ENCODE measurements at regions not wholly inside any gene's neighbourhood (a gene's known extent, or its start where the extent isn't known, plus 50 kb on each side); places are given as distances from the start of the nearest gene placed in this dataset.

DNA sequence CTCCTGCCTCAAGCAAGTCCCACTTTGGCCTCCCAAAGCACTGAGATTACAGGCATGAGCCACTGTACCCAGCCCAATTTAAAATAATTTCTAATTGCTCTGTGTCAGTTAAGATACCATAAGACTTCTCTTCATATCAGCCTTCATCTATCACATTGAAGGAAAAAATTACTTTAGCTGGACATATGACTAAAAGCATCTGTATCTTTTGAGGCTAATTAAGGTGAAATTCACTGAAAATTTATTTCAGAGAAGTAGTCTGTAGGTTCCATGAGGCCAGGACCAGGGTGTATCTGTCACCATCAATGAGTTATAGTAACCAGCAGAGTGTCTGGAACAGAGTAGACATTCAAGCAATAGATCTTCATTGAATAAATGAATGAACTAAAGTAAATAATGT lies 205.2 kb upstream of the PHYHIPL start:
- no peak for DNase-seq
- Mint-ChIP-seq H3K4me1 (ENCODE audit: low read depth, unreplicated experiment) (peaks cover 14% of the 10 kb centered on the region), H3K4me3 (ENCODE audit: unreplicated experiment) (no peak overlapping the region), H3K9me3 (ENCODE audit: unreplicated experiment) (no peaks in the 10 kb centered on the region), H3K27me3 (ENCODE audit: unreplicated experiment) (peaks cover 2% of the 10 kb centered on the region), H3K27ac (ENCODE audit: unreplicated experiment) (no peak overlapping the region), H3K36me3 (ENCODE audit: unreplicated experiment) (no peaks in the 10 kb centered on the region)
- TF ChIP-seq, protein P1, sequence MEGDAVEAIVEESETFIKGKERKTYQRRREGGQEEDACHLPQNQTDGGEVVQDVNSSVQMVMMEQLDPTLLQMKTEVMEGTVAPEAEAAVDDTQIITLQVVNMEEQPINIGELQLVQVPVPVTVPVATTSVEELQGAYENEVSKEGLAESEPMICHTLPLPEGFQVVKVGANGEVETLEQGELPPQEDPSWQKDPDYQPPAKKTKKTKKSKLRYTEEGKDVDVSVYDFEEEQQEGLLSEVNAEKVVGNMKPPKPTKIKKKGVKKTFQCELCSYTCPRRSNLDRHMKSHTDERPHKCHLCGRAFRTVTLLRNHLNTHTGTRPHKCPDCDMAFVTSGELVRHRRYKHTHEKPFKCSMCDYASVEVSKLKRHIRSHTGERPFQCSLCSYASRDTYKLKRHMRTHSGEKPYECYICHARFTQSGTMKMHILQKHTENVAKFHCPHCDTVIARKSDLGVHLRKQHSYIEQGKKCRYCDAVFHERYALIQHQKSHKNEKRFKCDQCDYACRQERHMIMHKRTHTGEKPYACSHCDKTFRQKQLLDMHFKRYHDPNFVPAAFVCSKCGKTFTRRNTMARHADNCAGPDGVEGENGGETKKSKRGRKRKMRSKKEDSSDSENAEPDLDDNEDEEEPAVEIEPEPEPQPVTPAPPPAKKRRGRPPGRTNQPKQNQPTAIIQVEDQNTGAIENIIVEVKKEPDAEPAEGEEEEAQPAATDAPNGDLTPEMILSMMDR (IDR thresholded peaks at IDR 0.05; ENCODE audit: partially characterized antibody, unreplicated experiment): no peak

DNA sequence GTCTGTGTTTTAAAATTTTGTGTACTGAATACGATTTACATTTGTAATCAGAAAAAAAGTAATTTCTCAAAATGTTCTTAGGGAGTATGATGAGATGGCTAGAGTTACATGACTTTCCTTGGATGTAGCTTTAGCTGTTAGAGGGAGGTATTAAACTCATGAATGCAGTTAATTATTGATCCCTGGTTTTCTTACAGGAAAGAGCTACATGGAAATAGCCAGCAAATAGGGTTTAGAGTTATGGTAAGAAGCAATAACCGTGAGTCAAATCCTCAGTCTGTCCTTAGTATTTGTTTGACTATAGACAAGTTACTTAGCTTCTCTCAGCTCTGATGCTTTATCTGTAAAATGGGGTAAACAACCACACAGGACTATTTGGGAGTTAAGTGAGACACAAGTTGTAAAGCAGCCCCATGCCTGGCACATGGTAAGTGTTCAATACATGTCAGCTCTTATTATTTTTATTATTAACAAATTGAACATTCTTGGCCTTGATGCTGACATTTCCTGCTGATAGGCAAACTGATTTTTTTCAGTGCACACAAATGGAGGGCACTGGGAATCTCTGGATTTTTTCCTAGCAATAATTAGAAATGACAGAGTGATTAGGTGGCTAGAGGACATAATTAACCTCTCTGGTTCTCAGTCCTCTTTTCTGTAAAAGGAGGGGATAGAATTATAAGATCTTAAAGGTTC lies 204.5 kb upstream of the PHYHIPL start:
- no peaks in the 10 kb centered on the region for H3K9me3 Mint-ChIP-seq (ENCODE audit: unreplicated experiment)
- no peaks in the 10 kb centered on the region for H3K36me3 Mint-ChIP-seq (ENCODE audit: unreplicated experiment)
- no peak overlapping the region for H3K27ac Mint-ChIP-seq (ENCODE audit: unreplicated experiment)
- TF ChIP-seq, protein P1 (IDR thresholded peaks at IDR 0.05; ENCODE audit: partially characterized antibody, unreplicated experiment): no peak
- DNase-seq: no peak
- H3K4me1 Mint-ChIP-seq (ENCODE audit: low read depth, unreplicated experiment): peaks cover 14% of the 10 kb centered on the region
- no peak overlapping the region for H3K4me3 Mint-ChIP-seq (ENCODE audit: unreplicated experiment)
- peaks cover 2% of the 10 kb centered on the region for H3K27me3 Mint-ChIP-seq (ENCODE audit: unreplicated experiment)

DNA sequence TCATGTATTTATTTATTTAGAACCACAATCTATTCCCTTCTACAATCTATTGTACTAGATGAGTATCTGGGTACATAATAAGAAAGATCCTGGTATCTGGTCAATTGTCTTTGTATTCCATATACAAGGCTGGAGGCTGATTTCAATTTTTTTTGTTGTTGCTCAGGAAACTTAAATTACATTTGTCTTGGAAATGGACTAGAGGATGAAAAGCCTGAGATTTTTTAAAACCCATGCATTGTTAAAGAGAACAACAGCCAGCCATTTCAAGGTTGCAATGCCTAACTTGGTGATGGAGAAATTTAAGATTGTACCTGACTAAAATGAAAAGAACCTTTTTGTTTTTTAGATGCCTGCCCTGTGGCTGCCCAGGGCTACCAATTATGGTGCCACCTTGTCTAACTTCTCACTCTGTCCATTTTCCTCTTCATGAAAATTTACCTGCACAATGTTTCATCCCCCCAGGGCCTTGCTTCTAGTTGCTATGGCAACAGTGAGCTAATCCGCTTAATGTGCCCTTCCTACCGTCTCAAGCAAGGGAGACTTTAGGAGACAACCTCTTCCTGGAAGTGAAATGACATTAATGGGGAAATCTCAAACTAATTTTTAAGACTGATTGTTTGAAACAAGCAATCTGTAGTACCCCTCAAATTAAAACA lies 203.7 kb upstream of the PHYHIPL start:
- no peak overlapping the region for H3K4me3 Mint-ChIP-seq (ENCODE audit: unreplicated experiment)
- peaks cover 2% of the 10 kb centered on the region for H3K27me3 Mint-ChIP-seq (ENCODE audit: unreplicated experiment)
- no peak for DNase-seq
- no peak overlapping the region for H3K27ac Mint-ChIP-seq (ENCODE audit: unreplicated experiment)
- TF ChIP-seq, protein P1 (IDR thresholded peaks at IDR 0.05; ENCODE audit: partially characterized antibody, unreplicated experiment): no peak
- no peaks in the 10 kb centered on the region for H3K9me3 Mint-ChIP-seq (ENCODE audit: unreplicated experiment)
- no peaks in the 10 kb centered on the region for H3K36me3 Mint-ChIP-seq (ENCODE audit: unreplicated experiment)
- peaks cover 10% of the 10 kb centered on the region for H3K4me1 Mint-ChIP-seq (ENCODE audit: low read depth, unreplicated experiment)

DNA sequence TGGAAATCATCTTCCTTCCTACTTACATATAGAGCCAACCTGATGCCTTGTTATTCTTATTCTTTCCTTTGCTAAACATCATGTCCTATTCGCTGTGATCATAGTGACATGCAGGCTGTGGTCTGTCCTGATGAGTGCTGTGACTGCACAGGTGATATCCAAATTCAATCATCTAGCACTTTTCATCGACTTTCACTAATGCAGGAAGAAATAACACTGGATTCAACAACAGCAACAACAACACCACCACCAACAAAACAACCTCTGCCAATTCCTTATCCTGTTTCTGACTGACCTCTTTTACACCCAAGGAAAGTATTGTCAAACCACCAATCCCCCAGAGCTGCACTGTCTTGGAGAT lies 203.2 kb upstream of the PHYHIPL start:
- no peaks in the 10 kb centered on the region for H3K36me3 Mint-ChIP-seq (ENCODE audit: unreplicated experiment)
- H3K4me3 Mint-ChIP-seq (ENCODE audit: unreplicated experiment): no peak overlapping the region
- TF ChIP-seq, protein P1 (IDR thresholded peaks at IDR 0.05; ENCODE audit: partially characterized antibody, unreplicated experiment): no peak
- no peaks in the 10 kb centered on the region for H3K9me3 Mint-ChIP-seq (ENCODE audit: unreplicated experiment)
- peaks cover 6% of the 10 kb centered on the region for H3K4me1 Mint-ChIP-seq (ENCODE audit: low read depth, unreplicated experiment)
- no peak for DNase-seq
- H3K27me3 Mint-ChIP-seq (ENCODE audit: unreplicated experiment): peaks cover 2% of the 10 kb centered on the region
- no peak overlapping the region for H3K27ac Mint-ChIP-seq (ENCODE audit: unreplicated experiment)

DNA sequence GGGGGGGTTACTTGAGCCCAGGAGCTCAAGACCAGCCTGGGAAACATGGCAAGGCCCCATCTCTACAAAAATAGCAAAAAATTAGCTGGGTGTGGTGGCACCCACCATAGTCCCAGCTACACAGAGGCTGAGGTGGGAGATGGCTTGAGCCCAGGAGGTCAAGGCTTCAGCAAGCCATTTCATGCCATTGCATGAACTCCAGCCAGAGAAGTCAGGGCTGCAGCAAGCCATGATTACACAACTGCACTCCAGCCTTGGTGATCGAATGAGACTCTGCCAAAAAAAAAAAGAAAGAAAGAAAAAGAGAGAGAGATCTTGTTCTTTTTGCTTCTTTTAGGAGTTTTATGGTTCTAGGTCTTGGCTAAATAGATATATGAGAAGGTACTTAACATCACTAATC lies 200.2 kb upstream of the PHYHIPL start:
- DNase-seq: no peak
- Mint-ChIP-seq H3K4me1 (ENCODE audit: low read depth, unreplicated experiment) (no peaks in the 10 kb centered on the region), H3K27ac (ENCODE audit: unreplicated experiment) (no peak overlapping the region), H3K36me3 (ENCODE audit: unreplicated experiment) (no peaks in the 10 kb centered on the region), H3K27me3 (ENCODE audit: unreplicated experiment) (peaks cover 2% of the 10 kb centered on the region), H3K4me3 (ENCODE audit: unreplicated experiment) (no peak overlapping the region), H3K9me3 (ENCODE audit: unreplicated experiment) (no peaks in the 10 kb centered on the region)
- TF ChIP-seq, protein P1 (IDR thresholded peaks at IDR 0.05; ENCODE audit: partially characterized antibody, unreplicated experiment): no peak

Measured in glutamatergic neuron (in vitro differentiated cells).